ENCODE measurements at regions not wholly inside any gene's neighbourhood (a gene's known extent, or its start where the extent isn't known, plus 50 kb on each side); places are given as distances from the start of the nearest gene placed in this dataset.

DNA sequence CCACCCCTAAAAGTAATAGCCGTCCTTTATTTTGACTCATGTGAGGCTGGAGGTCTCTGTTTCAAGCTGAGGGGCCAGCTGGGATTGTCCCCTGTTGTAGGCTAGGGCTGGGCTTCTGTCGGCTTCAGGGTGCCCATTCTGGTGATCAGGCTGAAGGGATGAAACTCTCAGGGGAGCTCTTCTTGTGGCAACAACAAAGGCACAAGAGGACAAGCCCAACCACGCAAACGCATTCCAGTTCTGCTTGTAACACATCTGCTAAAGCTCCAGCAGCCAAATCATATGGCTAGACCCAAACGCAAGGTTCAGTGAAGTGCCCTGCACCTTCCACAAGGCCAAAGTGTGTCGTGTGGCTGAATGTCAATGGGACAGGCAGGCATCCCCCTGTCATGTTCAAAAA, 405.7 kb downstream of the INHBA start:
- Histone ChIP-seq H3K9me3 (no peaks in the 10 kb centered on the region), H3K27ac (no peak overlapping the region), H3K36me3 (no peaks in the 10 kb centered on the region), H3K4me3 (no peak overlapping the region), H3K4me1 (no peaks in the 10 kb centered on the region), H3K27me3 (no peaks in the 10 kb centered on the region)
- DNase-seq, result no peak
- TF ChIP-seq POLR2A (IDR thresholded peaks at IDR 0.05), result no peak
- TF ChIP-seq CTCF (IDR thresholded peaks at IDR 0.05), result no peak
- 85% methylated on average over 3 to 6 of the region's 6 CpGs for WGBS, 2 donors
- intact Hi-C loops (cut with DNase I), result no loop called here

DNA sequence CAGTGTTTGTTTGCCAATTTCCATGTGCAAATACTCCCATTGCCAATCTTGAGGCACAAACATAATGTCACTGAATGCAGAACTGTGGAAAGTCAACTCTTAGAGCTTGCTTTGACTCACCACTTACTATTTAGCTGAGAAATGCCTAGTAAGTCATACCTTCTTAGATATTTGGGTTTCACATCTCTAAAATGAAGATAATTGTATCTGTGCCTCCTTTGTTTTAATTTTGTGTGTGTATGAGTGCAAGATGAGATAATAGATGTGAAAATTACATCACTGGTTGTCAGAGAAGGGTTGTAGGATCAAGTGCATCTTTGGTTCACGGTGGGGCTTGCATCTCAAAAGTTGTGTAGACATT, 407.5 kb downstream of the INHBA start:
- H3K27ac ChIP-seq, result no peak overlapping the region
- H3K36me3 ChIP-seq, result no peaks in the 10 kb centered on the region
- no peaks in the 10 kb centered on the region for H3K9me3 ChIP-seq
- H3K27me3 ChIP-seq, result no peaks in the 10 kb centered on the region
- H3K4me1 ChIP-seq, result no peaks in the 10 kb centered on the region
- no peak overlapping the region for H3K4me3 ChIP-seq
- DNase-seq, result no peak
- intact Hi-C loops (cut with DNase I), result no loop called here
- no peak for TF ChIP-seq CTCF (IDR thresholded peaks at IDR 0.05)
- TF ChIP-seq POLR2A (IDR thresholded peaks at IDR 0.05), result no peak
- 88 to 90% methylated on average over 1 of the region's 1 CpG for WGBS, 2 donors

- WGBS, 2 donors, result 64 to 79% methylated on average over 4 of the region's 4 CpGs
- Histone ChIP-seq H3K27me3 (no peaks in the 10 kb centered on the region), H3K36me3 (no peaks in the 10 kb centered on the region), H3K4me1 (no peaks in the 10 kb centered on the region), H3K27ac (no peak overlapping the region), H3K9me3 (no peaks in the 10 kb centered on the region), H3K4me3 (no peak overlapping the region)
- TF ChIP-seq POLR2A (IDR thresholded peaks at IDR 0.05), result no peak
- TF ChIP-seq CTCF (IDR thresholded peaks at IDR 0.05), result no peak
- DNase-seq, result no peak
- intact Hi-C loops (cut with DNase I), result no loop called here
These were observed 408.1 kb downstream of the INHBA start for GRCh38 chr7:41294556-41295454.

DNA sequence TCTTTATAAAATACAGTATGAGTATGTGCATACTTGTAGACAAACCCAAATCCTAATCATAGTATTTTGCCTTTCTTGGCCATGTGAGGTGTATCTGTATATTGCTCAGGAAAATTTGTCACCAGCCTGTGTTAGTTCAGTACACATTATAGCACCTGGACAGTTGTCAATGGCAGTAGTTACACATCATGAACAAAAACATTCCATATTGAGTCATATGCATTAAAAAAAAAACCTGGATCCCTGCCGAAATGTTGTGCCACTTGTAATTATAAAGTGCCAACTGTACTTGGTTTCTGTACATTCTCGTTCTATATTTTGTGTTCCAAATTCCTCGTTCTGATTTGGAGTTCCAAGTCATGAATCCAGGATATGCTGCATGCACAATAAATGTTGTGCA, 410.4 kb downstream of the INHBA start:
- Histone ChIP-seq H3K4me3 (no peak overlapping the region), H3K9me3 (no peaks in the 10 kb centered on the region), H3K36me3 (no peaks in the 10 kb centered on the region), H3K27me3 (no peaks in the 10 kb centered on the region), H3K27ac (no peak overlapping the region), H3K4me1 (no peaks in the 10 kb centered on the region)
- 26 to 60% methylated on average over 3 of the region's 3 CpGs for WGBS, 2 donors
- intact Hi-C loops (cut with DNase I), result no loop called here
- TF ChIP-seq POLR2A (IDR thresholded peaks at IDR 0.05), result no peak
- no peak for TF ChIP-seq CTCF (IDR thresholded peaks at IDR 0.05)
- DNase-seq, result no peak

- Histone ChIP-seq H3K9me3 (no peaks in the 10 kb centered on the region), H3K27ac (no peak overlapping the region), H3K4me1 (no peaks in the 10 kb centered on the region), H3K36me3 (no peaks in the 10 kb centered on the region), H3K27me3 (no peaks in the 10 kb centered on the region), H3K4me3 (no peak overlapping the region)
- 83 to 84% methylated on average over 2 of the region's 2 CpGs for WGBS, 2 donors
- TF ChIP-seq POLR2A (IDR thresholded peaks at IDR 0.05) (no peak), CTCF (IDR thresholded peaks at IDR 0.05) (no peak)
- intact Hi-C loops (cut with DNase I), result no loop called here
- DNase-seq, result no peak
These were observed 415.1 kb downstream of the INHBA start for GRCh38 chr7:41287559-41288335.
